ENCODE measurements at regions not wholly inside any gene's neighbourhood (a gene's known extent, or its start where the extent isn't known, plus 50 kb on each side); places are given as distances from the start of the nearest gene placed in this dataset.
"Not testable (repeated sequence)": the region's sequence is repeated elsewhere in the genome, so short reads cannot be mapped to it uniquely, and the experiment has no call there.

GRCh38 chr2:95755956-95756669 lies 164.3 kb downstream of the TRIM43 start:
- not testable (repeated sequence) for H3K4me1 ChIP-seq (ENCODE audit: control insufficient read depth, insufficient read depth, low read length, poor library complexity, severe bottlenecking); H3K36me3 ChIP-seq (ENCODE audit: control insufficient read depth, insufficient read depth, low read length); H3K27ac ChIP-seq (ENCODE audit: low read depth, low read length, severe bottlenecking); H3K4me3 ChIP-seq (ENCODE audit: extremely low read depth, insufficient read depth, low read length, poor library complexity, severe bottlenecking); H3K9me3 ChIP-seq (ENCODE audit: control insufficient read depth, low read length)
- WGBS, 2 experiments (ENCODE audit: insufficient coverage in 2 of 2) = 87 to 93% methylated on average over 3 to 6 of the region's 7 CpGs

- Histone ChIP-seq H3K4me3 (ENCODE audit: extremely low read depth, insufficient read depth, low read length, poor library complexity, severe bottlenecking) (no peak overlapping the region), H3K9me3 (ENCODE audit: control insufficient read depth, low read length) (no peaks in the 10 kb centered on the region), H3K27ac (ENCODE audit: low read depth, low read length, severe bottlenecking) (no peak overlapping the region), H3K36me3 (ENCODE audit: control insufficient read depth, insufficient read depth, low read length) (no peaks in the 10 kb centered on the region), H3K4me1 (ENCODE audit: control insufficient read depth, insufficient read depth, low read length, poor library complexity, severe bottlenecking) (peaks cover 4% of the 10 kb centered on the region)
- WGBS, 2 experiments (ENCODE audit: insufficient coverage in 2 of 2) = 0 to 38% methylated on average over 1 to 2 of the region's 2 CpGs
These were observed 166.2 kb downstream of the TRIM43 start for GRCh38 chr2:95757988-95758387.

GRCh38 chr2:95759481-95760246 lies 167.9 kb downstream of the TRIM43 start:
- Histone ChIP-seq H3K9me3 (ENCODE audit: control insufficient read depth, low read length) (no peaks in the 10 kb centered on the region), H3K36me3 (ENCODE audit: control insufficient read depth, insufficient read depth, low read length) (no peaks in the 10 kb centered on the region), H3K4me1 (ENCODE audit: control insufficient read depth, insufficient read depth, low read length, poor library complexity, severe bottlenecking) (peaks cover 4% of the 10 kb centered on the region), H3K4me3 (ENCODE audit: extremely low read depth, insufficient read depth, low read length, poor library complexity, severe bottlenecking) (no peak overlapping the region), H3K27ac (ENCODE audit: low read depth, low read length, severe bottlenecking) (no peak overlapping the region)
- 87 to 90% methylated on average over 4 of the region's 4 CpGs for WGBS, 2 experiments (ENCODE audit: insufficient coverage in 2 of 2)

GRCh38 chr2:95760806-95761525 lies 169.2 kb downstream of the TRIM43 start:
- Histone ChIP-seq H3K4me3 (ENCODE audit: extremely low read depth, insufficient read depth, low read length, poor library complexity, severe bottlenecking) (no peak overlapping the region), H3K9me3 (ENCODE audit: control insufficient read depth, low read length) (no peaks in the 10 kb centered on the region), H3K36me3 (ENCODE audit: control insufficient read depth, insufficient read depth, low read length) (no peaks in the 10 kb centered on the region), H3K27ac (ENCODE audit: low read depth, low read length, severe bottlenecking) (no peak overlapping the region), H3K4me1 (ENCODE audit: control insufficient read depth, insufficient read depth, low read length, poor library complexity, severe bottlenecking) (peaks cover 4% of the 10 kb centered on the region)
- WGBS, 2 experiments (ENCODE audit: insufficient coverage in 2 of 2) = 79 to 83% methylated on average over 8 to 11 of the region's 11 CpGs

- Histone ChIP-seq H3K27ac (ENCODE audit: low read depth, low read length, severe bottlenecking) (no peak overlapping the region), H3K9me3 (ENCODE audit: control insufficient read depth, low read length) (no peaks in the 10 kb centered on the region), H3K4me3 (ENCODE audit: extremely low read depth, insufficient read depth, low read length, poor library complexity, severe bottlenecking) (no peak overlapping the region), H3K36me3 (ENCODE audit: control insufficient read depth, insufficient read depth, low read length) (no peaks in the 10 kb centered on the region), H3K4me1 (ENCODE audit: control insufficient read depth, insufficient read depth, low read length, poor library complexity, severe bottlenecking) (peaks cover 4% of the 10 kb centered on the region)
- 90 to 94% methylated on average over 2 of the region's 3 CpGs for WGBS, 2 experiments (ENCODE audit: insufficient coverage in 2 of 2)
These were observed 169.8 kb downstream of the TRIM43 start for GRCh38 chr2:95761556-95761955.

GRCh38 chr2:95762023-95763021 lies 170.5 kb downstream of the TRIM43 start:
- H3K9me3 ChIP-seq (ENCODE audit: control insufficient read depth, low read length); H3K27ac ChIP-seq (ENCODE audit: low read depth, low read length, severe bottlenecking); H3K36me3 ChIP-seq (ENCODE audit: control insufficient read depth, insufficient read depth, low read length); H3K4me1 ChIP-seq (ENCODE audit: control insufficient read depth, insufficient read depth, low read length, poor library complexity, severe bottlenecking); H3K4me3 ChIP-seq (ENCODE audit: extremely low read depth, insufficient read depth, low read length, poor library complexity, severe bottlenecking): not testable (repeated sequence)
- WGBS, 2 experiments (ENCODE audit: insufficient coverage in 2 of 2) = 93 to 95% methylated on average over 10 to 13 of the region's 21 CpGs

GRCh38 chr2:95763074-95763473 lies 171.3 kb downstream of the TRIM43 start:
- not testable (repeated sequence) for H3K4me1 ChIP-seq (ENCODE audit: control insufficient read depth, insufficient read depth, low read length, poor library complexity, severe bottlenecking); H3K9me3 ChIP-seq (ENCODE audit: control insufficient read depth, low read length); H3K27ac ChIP-seq (ENCODE audit: low read depth, low read length, severe bottlenecking); H3K4me3 ChIP-seq (ENCODE audit: extremely low read depth, insufficient read depth, low read length, poor library complexity, severe bottlenecking); H3K36me3 ChIP-seq (ENCODE audit: control insufficient read depth, insufficient read depth, low read length)
- WGBS, 2 experiments (ENCODE audit: insufficient coverage in 2 of 2) = 87 to 100% methylated on average over 2 of the region's 6 CpGs

- H3K4me3 ChIP-seq (ENCODE audit: extremely low read depth, insufficient read depth, low read length, poor library complexity, severe bottlenecking); H3K4me1 ChIP-seq (ENCODE audit: control insufficient read depth, insufficient read depth, low read length, poor library complexity, severe bottlenecking): not testable (repeated sequence)
- WGBS, 2 experiments (ENCODE audit: insufficient coverage in 2 of 2) = 90% methylated on average over 2 of the region's 6 CpGs; no CpG with 5 or more reads in 1 of the 2 experiments
These were observed 173.2 kb downstream of the TRIM43 start for GRCh38 chr2:95764966-95765365.

GRCh38 chr2:95765925-95766910 lies 174.4 kb downstream of the TRIM43 start:
- H3K4me3 ChIP-seq (ENCODE audit: extremely low read depth, insufficient read depth, low read length, poor library complexity, severe bottlenecking); H3K9me3 ChIP-seq (ENCODE audit: control insufficient read depth, low read length); H3K4me1 ChIP-seq (ENCODE audit: control insufficient read depth, insufficient read depth, low read length, poor library complexity, severe bottlenecking); H3K36me3 ChIP-seq (ENCODE audit: control insufficient read depth, insufficient read depth, low read length); H3K27ac ChIP-seq (ENCODE audit: low read depth, low read length, severe bottlenecking): not testable (repeated sequence)
- 95 to 96% methylated on average over 5 of the region's 11 CpGs for WGBS, 2 experiments (ENCODE audit: insufficient coverage in 2 of 2)

More at GRCh38 chr2:95764966-95765365, 173.2 kb downstream of the TRIM43 start:
- not testable (repeated sequence) for H3K36me3 ChIP-seq (ENCODE audit: control insufficient read depth, insufficient read depth, low read length); H3K27ac ChIP-seq (ENCODE audit: low read depth, low read length, severe bottlenecking); H3K9me3 ChIP-seq (ENCODE audit: control insufficient read depth, low read length)
